ENCODE measurements at regions not wholly inside any gene's neighbourhood (a gene's known extent, or its start where the extent isn't known, plus 50 kb on each side); places are given as distances from the start of the nearest gene placed in this dataset.
"Not testable (repeated sequence)": the region's sequence is repeated elsewhere in the genome, so short reads cannot be mapped to it uniquely, and the experiment has no call there.

DNA sequence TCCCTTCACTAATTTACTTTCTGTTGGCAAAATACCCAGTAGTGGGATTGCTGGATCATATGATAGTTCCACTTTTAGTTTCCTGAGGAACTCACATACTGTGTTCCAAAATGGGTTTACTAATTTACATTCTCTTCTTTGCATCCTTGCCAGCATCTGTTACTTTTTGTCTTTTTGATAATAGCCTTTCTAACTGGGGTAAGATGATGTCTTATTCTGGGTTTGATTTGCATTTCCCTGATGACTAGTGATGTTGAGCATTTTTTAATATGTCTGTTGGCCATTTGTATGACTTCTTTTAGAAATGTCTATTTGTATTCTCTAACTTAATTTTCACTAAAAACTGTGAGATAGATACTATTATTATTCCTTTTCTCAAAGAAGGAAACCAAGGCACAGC is 411.7 kb downstream of the SOCS6 start:
- DNase-seq: no peak

DNA sequence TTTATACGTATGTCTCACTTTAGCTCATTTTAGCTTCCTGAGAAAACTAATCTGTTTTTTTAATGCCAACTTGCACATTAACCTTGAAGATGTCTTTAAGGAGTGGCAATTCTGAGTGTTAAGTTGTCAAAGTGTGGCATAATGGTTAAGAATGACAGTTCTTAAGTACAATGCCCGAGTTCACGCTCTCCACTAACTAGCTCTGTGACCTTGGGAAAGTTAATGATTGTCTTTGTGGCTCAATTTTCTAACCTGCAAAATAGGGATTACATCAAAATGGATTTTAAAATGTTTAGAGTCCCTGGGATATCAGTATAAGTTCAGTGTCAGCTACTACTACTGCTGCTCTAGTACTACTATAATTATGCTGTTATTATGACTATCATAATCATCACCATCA is 409.7 kb downstream of the SOCS6 start:
- DNase-seq: no peak

DNA sequence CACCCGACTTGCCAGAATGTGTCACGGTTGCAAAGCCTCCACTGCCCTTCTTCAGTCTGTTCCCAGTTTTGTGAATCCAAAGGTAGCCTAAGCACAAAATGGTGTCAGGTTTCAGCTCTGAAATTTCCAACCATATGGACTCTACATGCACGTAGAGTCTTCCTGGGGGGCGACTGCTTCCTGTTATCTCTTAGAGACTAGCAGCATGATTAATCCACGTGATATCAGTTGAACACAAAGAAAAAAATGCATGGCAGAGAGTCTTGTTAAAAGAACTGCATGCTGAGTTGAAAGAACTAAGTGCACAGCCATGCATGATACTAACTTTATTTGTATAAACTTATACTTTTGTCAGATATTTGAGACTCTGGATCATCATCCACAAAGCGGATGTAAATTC is 404.4 kb downstream of the SOCS6 start:
- DNase-seq: no peak

DNA sequence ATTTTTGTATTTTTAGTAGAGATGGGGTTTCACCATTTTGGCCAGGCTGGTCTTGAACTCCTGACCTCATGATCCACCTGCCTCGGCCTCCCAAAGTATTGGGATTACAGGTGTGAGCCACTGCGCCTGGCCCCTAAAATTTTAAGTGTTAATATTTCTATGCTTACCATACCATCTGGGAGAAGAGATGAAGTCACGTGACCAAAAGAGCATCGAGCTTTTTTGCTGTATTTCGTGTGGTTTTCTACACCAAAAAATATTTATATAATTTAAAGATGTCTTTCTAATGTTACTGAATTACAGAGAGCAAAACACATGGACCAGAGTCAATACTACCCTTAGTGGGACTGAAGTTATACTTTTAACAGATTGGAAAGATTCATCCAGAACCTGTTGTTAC is 400.9 kb downstream of the SOCS6 start:
- DNase-seq: not testable (repeated sequence)

- no peak for DNase-seq
Measured at GRCh38 chr18:70688286-70688685, 399.4 kb downstream of the SOCS6 start.

GRCh38 chr18:70684821-70685220 is 396.0 kb downstream of the SOCS6 start:
- DNase-seq: no peak

DNA sequence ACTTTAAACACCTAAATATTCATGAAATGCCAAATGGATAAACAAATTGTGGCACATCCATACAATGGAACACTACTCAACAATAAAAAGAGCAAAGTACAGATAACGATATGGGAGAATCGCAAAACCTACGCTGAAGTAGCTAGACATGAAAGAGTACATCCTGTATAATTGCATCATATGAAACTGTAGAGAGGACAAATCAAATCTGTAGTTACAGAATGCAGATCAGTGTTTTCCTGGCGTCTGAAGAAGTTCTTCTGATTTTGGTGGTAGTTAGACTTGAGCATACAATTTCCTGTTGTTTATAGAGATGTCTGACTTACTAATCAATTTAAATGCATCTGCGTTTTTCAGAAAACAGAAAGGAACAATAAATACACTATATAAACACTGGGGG is 394.4 kb downstream of the SOCS6 start:
- no peak for DNase-seq

GRCh38 chr18:70674896-70675295 is 386.1 kb downstream of the SOCS6 start:
- no peak for DNase-seq

DNA sequence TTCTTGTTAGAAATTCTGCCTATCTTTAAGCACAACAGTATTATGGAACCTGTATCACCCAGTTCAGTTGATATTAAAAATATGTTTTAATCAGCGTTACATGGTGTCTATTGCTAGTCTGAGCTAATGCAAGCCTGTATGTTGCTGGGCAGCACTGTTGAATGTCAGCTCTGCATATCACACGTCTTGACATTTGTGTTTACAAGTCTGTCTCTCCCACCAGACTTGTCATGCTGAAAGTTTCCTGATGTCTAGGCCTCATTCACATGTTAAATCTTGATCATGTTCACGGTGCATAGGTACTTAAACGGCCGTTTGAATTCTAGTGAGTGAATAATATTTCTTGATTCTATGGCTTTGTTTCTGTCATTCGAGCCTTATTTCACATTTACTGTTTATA is 385.0 kb downstream of the SOCS6 start:
- no peak for DNase-seq

- DNase-seq: no peak
Measured at GRCh38 chr18:70672581-70672980, 383.7 kb downstream of the SOCS6 start.

DNA sequence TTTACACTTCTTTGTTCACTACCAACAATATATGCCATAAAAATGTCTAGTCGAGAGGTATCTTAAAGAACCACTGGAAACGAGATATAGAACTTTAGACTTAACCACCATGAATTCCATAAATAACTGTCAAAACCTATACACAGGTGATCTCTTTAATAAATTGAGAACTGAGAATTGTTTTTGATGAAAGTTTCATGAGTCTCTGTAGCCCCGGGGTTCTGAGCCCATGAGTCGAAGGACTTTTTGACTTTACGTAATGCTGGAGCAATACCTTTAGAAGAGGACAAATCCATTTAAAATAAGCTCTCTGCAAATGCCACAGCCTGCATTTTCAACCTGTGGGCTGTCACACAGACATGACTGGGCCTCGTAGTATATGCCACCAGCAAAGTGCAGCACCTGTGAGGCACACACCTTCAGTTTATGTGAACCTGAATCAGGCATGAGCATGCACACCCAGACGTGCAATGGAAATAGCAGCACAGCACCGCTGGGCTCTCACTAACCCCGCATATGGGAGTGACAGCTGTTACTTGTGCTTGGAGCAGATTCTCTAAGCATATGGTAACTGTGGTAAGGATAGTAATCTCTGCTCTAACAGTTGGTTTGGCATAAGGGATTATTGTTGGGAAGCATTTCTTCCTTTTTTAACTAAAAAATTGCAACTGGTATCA is 383.2 kb downstream of the SOCS6 start:
- no peak for DNase-seq

DNA sequence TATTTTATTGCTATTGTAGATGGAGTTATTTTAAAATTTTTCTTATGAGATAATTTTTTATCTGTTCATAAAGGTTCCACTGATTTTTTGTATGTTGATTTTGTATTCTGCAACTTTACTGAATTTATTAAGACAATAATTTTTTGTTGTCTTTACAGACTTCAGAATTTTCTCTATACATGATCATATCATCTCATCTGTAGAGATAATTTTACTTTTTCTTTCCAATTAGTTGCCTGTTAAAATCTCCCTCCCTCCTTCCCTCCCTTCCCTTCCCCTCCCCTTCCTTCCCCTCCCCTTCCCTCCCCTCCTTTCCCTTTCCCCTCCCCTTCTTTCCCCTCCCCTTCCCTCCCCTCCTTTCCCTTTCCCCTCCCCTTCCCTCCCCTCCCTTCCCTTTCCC is 378.1 kb downstream of the SOCS6 start:
- no peak for DNase-seq

DNA sequence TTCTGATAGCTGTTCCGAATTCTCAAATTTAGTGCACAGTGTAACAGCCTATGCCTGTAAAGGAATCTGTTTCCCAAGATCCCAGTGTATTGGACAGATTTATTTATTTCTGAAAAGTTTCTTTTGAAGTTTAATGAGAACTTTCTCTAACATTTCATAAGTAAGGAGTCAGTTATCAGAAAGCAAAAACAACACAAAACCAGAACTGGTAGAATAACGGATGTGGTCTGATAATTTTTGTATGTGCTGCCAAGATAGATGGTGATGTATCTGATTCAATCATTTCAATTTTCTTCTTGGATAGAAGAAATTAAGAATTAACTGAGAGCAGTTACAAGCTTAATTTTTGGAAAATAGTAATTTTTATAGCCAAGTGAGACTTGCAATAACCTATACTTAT is 374.3 kb downstream of the SOCS6 start:
- DNase-seq: no peak

- DNase-seq: no peak
Measured at GRCh38 chr18:70662588-70662987, 373.7 kb downstream of the SOCS6 start.

GRCh38 chr18:70659036-70659925 is 370.4 kb downstream of the SOCS6 start:
- no peak for DNase-seq

DNA sequence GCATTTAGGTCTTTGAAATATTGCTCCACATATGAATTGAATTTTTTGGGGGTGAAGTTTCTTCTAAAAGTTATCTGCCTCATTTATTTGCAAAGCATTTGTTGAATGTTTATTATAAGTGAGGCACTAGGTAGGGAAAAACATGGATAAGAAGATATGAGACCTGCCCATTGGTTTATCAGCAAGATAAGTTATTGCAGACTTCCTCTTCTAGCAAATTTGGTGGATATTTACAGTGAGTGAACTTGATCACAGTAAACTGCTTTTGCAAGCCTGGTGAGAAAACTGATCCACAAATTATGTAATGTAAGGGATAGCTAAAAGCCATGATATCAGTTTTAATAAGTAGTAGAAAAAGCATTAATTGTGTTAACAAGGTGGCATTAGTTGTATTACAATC is 364.8 kb downstream of the SOCS6 start:
- DNase-seq: no peak

GRCh38 chr18:70650878-70651277 is 362.0 kb downstream of the SOCS6 start:
- no peak for DNase-seq

DNA sequence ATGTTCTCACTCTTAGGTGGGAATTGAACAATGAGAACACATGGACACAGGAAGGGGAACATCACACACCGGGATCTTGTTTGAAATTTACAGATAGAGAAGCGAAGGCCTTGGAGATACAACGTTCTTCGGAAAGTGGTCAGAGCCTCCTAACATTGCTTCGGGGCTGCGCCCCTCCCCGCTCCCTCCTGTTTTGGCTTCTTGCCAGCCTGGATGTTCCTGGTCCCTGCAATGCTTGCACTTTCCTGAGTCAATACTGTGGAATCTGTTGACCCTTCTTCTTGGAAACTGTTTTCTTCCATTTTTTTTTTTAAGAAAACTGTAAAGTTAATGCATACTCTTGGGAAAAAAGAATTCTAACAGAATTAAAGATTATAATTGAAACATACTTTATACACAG is 360.8 kb downstream of the SOCS6 start:
- no peak for DNase-seq

- no peak for DNase-seq
Measured at GRCh38 chr18:70645971-70646370, 357.1 kb downstream of the SOCS6 start.

DNA sequence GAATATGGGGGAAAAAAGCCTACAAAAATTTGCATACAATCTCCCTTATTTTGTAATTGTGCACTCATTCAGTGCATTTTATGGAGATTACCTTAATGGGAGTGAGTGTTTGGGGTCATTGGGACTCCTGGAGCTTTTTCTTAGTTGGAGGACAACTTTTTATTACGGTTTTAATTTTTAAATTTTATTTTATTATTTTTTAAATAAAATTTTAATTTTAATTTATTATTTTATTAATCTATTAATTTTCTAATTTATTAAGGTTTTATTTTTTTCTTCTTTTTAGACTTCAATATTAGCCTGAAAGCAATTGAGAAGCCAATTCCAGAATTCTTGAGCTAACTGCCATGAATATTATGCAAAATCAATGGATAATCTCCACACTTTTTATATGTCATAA is 355.0 kb downstream of the SOCS6 start:
- no peak for DNase-seq

GRCh38 chr18:70641156-70641775 is 352.4 kb downstream of the SOCS6 start:
- no peak for DNase-seq

GRCh38 chr18:70640336-70640887 is 351.6 kb downstream of the SOCS6 start:
- no peak for DNase-seq

DNA sequence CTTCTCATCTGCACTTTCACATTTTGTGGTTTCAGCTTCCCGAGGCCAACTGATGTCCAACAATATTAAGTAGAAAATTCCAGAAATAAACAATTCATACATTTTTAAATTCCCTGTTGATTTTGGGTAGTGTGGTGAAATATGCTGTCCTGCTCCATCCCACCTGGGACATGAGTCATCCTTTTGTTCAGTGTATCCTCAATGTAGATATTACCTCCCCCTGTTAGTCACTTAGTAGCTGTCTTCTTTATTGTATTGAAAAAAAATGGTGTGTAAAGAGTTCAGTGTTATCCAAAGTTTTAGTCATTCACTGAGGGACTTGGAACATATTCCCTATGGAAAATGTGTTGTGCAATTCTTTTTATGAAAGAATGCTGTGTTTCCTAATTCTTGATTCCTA is 348.1 kb downstream of the SOCS6 start:
- no peak for DNase-seq

Data from NCI-H2107 (cell line).